IgD-negative memory B cell (primary cell): ENCODE measurements at regions not wholly inside any gene's neighbourhood (a gene's known extent, or its start where the extent isn't known, plus 50 kb on each side); places are given as distances from the start of the nearest gene placed in this dataset.
"Not testable (repeated sequence)": the region's sequence is repeated elsewhere in the genome, so short reads cannot be mapped to it uniquely, and the experiment has no call there.

Experiments used
- H3K27ac Mint-ChIP-seq, 3 donors: one replicate each; pipeline ENCODE4 v1.8.0; 2020 to 2022; ENCODE audit warnings: mild to moderate bottlenecking in 3 of 3, mixed read lengths in 3 of 3, moderate library complexity in 1 of 3
- H3K27me3 Mint-ChIP-seq: one replicate; pipeline ENCODE4 v1.8.0; 2021; ENCODE audit warnings: mixed read lengths
- H3K36me3 Mint-ChIP-seq: one replicate; pipeline ENCODE4 v1.8.0; 2020; ENCODE audit warnings: mild to moderate bottlenecking, mixed read lengths
- H3K4me1 Mint-ChIP-seq, 3 donors: one replicate each; pipeline ENCODE4 v1.8.0; 2020 to 2022; ENCODE audit warnings: mixed read lengths in 3 of 3, mild to moderate bottlenecking in 1 of 3
- H3K4me3 Mint-ChIP-seq, 4 donors: one replicate each; pipeline ENCODE4 v1.8.0; 2020 to 2022; ENCODE audit warnings: mild to moderate bottlenecking in 4 of 4, mixed read lengths in 4 of 4, moderate library complexity in 3 of 4
- H3K9me3 Mint-ChIP-seq, 3 donors: one replicate each; pipeline ENCODE4 v1.8.0; 2020 to 2021; ENCODE audit warnings: mixed read lengths in 3 of 3, mild to moderate bottlenecking in 1 of 3

DNA sequence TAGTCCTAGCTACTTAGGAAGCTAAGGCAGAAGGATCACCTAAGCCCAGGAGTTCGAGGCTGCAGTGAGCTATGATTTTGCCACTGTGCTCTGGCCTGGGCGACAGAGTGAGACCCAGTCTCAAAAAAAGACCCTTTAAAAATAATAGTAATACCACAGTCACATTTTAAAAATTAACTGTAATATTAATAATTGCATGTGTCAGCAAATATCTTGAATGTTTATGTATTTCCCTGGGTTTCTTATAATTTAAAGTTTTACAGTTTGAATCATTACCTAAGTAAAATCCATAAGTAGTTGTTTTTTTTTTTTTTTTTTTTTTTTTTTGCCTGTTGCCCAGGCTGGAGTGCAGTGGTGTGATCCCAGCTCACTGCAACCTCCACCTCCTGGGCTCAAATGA is 69.2 kb downstream of the LYZL2 start:
- Mint-ChIP-seq H3K4me3 (no peak overlapping the region), H3K36me3 (peaks cover 3% of the 10 kb centered on the region), H3K27ac (no peak overlapping the region), H3K4me1 (no peaks in the 10 kb centered on the region), H3K9me3 (peaks cover 0 to 2% (median 0%) of the 10 kb centered on the region in 3 donors), H3K27me3 (peaks cover 4% of the 10 kb centered on the region)

- Mint-ChIP-seq H3K27ac (no peak overlapping the region), H3K36me3 (peaks cover 3% of the 10 kb centered on the region), H3K4me1 (peaks cover 0 to 2% (median 0%) of the 10 kb centered on the region in 3 donors), H3K27me3 (peaks cover 4% of the 10 kb centered on the region), H3K4me3 (no peak overlapping the region), H3K9me3 (peaks cover 0 to 2% (median 0%) of the 10 kb centered on the region in 3 donors)
Observed at GRCh38 chr10:30559180-30559579, 70.4 kb downstream of the LYZL2 start.

GRCh38 chr10:30558411-30558810 is 71.1 kb downstream of the LYZL2 start:
- Mint-ChIP-seq H3K27me3 (peaks cover 4% of the 10 kb centered on the region), H3K36me3 (peaks cover 3% of the 10 kb centered on the region), H3K27ac (no peak overlapping the region), H3K4me1 (peaks cover 0 to 2% (median 0%) of the 10 kb centered on the region in 3 donors), H3K4me3 (no peak overlapping the region), H3K9me3 (peaks cover 0 to 2% (median 0%) of the 10 kb centered on the region in 3 donors)

- Mint-ChIP-seq H3K27me3 (peaks cover 2% of the 10 kb centered on the region), H3K36me3 (peaks cover 3% of the 10 kb centered on the region), H3K27ac (no peak overlapping the region), H3K4me3 (no peak overlapping the region), H3K4me1 (peaks cover 0 to 2% (median 0%) of the 10 kb centered on the region in 3 donors), H3K9me3 (peaks cover 0 to 2% (median 0%) of the 10 kb centered on the region in 3 donors)
Observed at GRCh38 chr10:30557884-30558283, 71.7 kb downstream of the LYZL2 start.

GRCh38 chr10:30556189-30556588 is 73.4 kb downstream of the LYZL2 start:
- peaks cover 0 to 2% (median 0%) of the 10 kb centered on the region in 3 donors for H3K9me3 Mint-ChIP-seq
- peaks cover 0 to 2% (median 0%) of the 10 kb centered on the region in 3 donors for H3K4me1 Mint-ChIP-seq
- no peaks in the 10 kb centered on the region for H3K27me3 Mint-ChIP-seq
- peak overlapping the region in 1 of 4 donors; percentile 51 for H3K4me3 Mint-ChIP-seq
- peaks cover 5% of the 10 kb centered on the region for H3K36me3 Mint-ChIP-seq
- peak overlapping the region in 1 of 3 donors; percentile 47 for H3K27ac Mint-ChIP-seq

DNA sequence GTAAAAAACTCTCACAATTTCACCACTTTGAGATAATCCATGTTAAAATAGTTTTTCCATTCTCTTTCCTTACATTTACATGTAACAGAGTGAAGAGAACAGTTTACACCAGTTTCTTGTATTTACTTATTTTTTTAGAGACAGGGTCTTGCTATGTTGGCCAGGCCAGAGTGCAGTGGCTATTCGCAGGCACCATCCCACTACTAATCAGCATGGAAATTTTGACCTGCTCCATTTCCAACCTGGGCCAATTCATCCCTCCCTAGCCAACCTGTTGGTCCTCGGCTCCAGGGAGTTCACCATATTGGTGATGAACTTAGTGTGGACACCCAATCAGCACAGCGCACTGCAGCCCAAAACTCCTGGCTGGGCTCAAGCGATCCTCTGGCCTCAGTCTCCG is 74.1 kb downstream of the LYZL2 start:
- H3K9me3 Mint-ChIP-seq = peaks cover 0 to 2% (median 0%) of the 10 kb centered on the region in 3 donors
- H3K27ac Mint-ChIP-seq = no peak overlapping the region
- H3K4me1 Mint-ChIP-seq = peaks cover 0 to 3% (median 2%) of the 10 kb centered on the region in 3 donors
- H3K4me3 Mint-ChIP-seq = no peak overlapping the region
- H3K36me3 Mint-ChIP-seq = peaks cover 4% of the 10 kb centered on the region
- H3K27me3 Mint-ChIP-seq = no peaks in the 10 kb centered on the region

DNA sequence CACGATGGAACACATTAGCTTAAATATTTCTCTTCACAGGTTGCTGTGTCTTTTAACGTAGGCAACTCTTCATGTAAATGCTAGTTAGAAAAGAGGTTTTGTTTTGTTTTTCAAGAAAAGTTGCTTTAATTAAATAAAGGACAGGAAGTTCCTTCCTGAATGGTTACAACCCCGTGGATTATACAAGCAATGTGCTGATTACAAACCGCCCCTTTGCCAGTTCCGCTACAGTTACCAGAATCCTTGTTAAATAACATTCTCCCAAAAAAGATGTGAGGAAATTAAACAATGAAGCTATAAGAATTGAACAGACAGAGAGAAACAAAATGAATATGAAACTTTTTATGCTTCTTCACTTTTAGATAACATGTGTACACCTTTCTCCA is 75.1 kb downstream of the LYZL2 start:
- H3K36me3 Mint-ChIP-seq = peaks cover 4% of the 10 kb centered on the region
- H3K4me1 Mint-ChIP-seq = peaks cover 0 to 3% (median 2%) of the 10 kb centered on the region in 3 donors
- no peaks in the 10 kb centered on the region for H3K27me3 Mint-ChIP-seq
- H3K9me3 Mint-ChIP-seq = peaks cover 0 to 2% (median 0%) of the 10 kb centered on the region in 3 donors
- H3K4me3 Mint-ChIP-seq = no peak overlapping the region
- no peak overlapping the region for H3K27ac Mint-ChIP-seq

- H3K27ac Mint-ChIP-seq = no peak overlapping the region
- no peak overlapping the region for H3K4me3 Mint-ChIP-seq
- peaks cover 0 to 3% (median 2%) of the 10 kb centered on the region in 3 donors for H3K4me1 Mint-ChIP-seq
- H3K9me3 Mint-ChIP-seq = peaks cover 0 to 2% (median 0%) of the 10 kb centered on the region in 3 donors
- no peaks in the 10 kb centered on the region for H3K27me3 Mint-ChIP-seq
- H3K36me3 Mint-ChIP-seq = peaks cover 4% of the 10 kb centered on the region
Observed at GRCh38 chr10:30553626-30554439, 75.7 kb downstream of the LYZL2 start.

DNA sequence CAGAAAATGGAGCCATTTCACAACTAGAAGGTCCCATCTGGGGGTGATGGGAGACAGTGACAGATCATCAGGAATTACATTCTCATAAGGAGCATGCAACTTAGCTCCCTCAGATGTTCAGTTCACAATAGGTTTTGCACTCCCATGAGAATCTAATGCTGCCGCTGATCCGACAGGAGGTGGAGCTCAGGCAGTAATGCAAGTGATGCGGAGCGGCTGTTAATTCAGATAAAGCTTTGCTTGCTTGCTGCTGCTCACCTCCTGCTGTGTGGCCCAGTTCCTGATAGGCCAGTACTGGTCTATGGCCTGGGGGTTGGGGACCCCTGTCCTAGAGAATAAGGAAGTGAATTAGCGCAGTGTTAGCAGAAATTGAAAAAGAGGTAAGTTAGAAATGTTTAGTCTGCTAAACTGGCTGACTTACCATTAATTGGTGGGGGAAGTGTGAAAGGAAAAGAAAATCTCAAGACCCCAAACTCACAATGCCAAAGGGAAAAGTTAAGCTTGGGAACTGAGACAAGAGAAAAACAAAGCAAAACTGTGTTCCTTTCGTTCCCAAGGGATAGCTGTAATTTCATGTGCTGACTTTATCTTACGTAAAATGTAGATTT is 76.4 kb downstream of the LYZL2 start:
- Mint-ChIP-seq H3K4me1 (peaks cover 0 to 3% (median 2%) of the 10 kb centered on the region in 3 donors), H3K4me3 (no peak overlapping the region), H3K27me3 (no peaks in the 10 kb centered on the region), H3K36me3 (peaks cover 4% of the 10 kb centered on the region), H3K27ac (no peak overlapping the region), H3K9me3 (peaks cover 0 to 2% (median 0%) of the 10 kb centered on the region in 3 donors)

DNA sequence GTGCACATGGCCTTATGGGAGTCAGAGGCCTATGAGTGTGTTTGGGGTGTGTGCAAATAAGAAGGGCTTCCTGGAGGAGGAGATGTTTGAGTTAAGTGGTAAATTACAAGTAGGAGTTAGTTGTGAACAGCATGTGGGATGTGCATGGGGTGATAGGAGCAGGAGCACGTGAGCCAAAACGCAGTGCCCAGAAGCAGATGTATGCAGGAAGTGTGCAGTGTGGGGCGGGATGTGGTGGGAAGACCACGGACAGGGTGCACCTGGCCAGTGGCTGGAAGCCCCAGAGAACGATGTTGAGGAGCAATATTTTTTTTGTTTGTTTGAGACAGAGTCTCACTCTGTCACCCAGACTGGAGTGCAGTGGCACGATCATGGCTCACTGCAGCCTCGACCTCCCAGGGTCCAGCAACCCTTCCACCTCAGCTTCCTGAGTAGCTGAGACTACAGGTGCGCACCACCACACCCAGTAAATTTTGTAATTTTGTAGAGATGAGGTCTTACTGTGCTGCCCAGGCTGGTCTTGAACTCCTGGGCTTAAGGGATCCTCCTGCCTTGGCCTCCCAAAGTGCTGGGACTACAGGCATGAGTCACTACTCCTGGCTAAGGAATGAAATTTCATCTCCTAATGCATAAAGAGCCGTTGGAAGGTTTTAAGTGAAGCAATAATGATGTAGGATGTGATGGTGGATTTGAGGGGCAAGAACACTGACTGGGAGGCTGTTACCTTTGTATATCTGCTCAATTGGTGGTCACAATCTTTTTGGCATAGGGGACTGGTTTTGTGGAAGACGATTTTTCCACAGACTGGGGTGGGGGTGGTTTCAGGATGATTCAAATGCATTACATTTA is 78.4 kb downstream of the LYZL2 start:
- Mint-ChIP-seq H3K27ac (peak overlapping the region in 1 of 3 donors; percentile 14), H3K9me3 (peaks cover 0 to 2% (median 0%) of the 10 kb centered on the region in 3 donors), H3K4me3 (no peak overlapping the region), H3K27me3 (no peaks in the 10 kb centered on the region), H3K36me3 (peaks cover 2% of the 10 kb centered on the region), H3K4me1 (peaks cover 0 to 3% (median 2%) of the 10 kb centered on the region in 3 donors)

- H3K36me3 Mint-ChIP-seq, H3K27me3 Mint-ChIP-seq, H3K9me3 Mint-ChIP-seq, H3K27ac Mint-ChIP-seq, H3K4me1 Mint-ChIP-seq, H3K4me3 Mint-ChIP-seq: not testable (repeated sequence)
Observed at GRCh38 chr10:30549134-30549687, 80.3 kb downstream of the LYZL2 start.

DNA sequence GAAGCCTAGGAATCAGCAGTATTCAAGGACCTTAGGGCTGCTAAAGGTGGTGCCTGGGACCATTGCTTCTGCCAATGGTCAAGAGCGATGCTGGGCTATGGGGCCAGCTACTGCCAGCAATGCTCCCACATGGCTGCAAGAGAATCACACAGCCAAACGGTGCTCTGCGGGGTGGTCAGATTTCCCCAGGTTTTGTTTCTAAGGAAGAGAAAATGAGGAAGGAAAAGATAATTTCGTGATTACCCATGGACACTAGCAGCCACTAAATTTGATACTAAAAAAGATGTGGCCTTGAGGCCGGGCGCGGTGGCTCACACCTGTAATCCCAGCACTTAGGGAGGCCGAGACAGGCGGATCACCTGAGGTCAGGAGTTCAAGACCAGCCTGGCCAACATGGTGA is 83.0 kb downstream of the LYZL2 start:
- peaks cover 5 to 11% (median 8%) of the 10 kb centered on the region in 3 donors for H3K4me1 Mint-ChIP-seq
- no peak overlapping the region for H3K27ac Mint-ChIP-seq
- H3K36me3 Mint-ChIP-seq = peaks cover under 1% of the 10 kb centered on the region
- H3K27me3 Mint-ChIP-seq = no peaks in the 10 kb centered on the region
- no peak overlapping the region for H3K4me3 Mint-ChIP-seq
- no peaks in the 10 kb centered on the region for H3K9me3 Mint-ChIP-seq

GRCh38 chr10:30542895-30543288 is 86.7 kb downstream of the LYZL2 start:
- Mint-ChIP-seq H3K4me1 (peaks cover 3 to 9% (median 8%) of the 10 kb centered on the region in 3 donors), H3K4me3 (no peak overlapping the region), H3K9me3 (no peaks in the 10 kb centered on the region), H3K27ac (no peak overlapping the region), H3K36me3 (no peaks in the 10 kb centered on the region), H3K27me3 (no peaks in the 10 kb centered on the region)

- no peaks in the 10 kb centered on the region for H3K9me3 Mint-ChIP-seq
- H3K4me3 Mint-ChIP-seq = no peak overlapping the region
- H3K27ac Mint-ChIP-seq = no peak overlapping the region
- no peaks in the 10 kb centered on the region for H3K36me3 Mint-ChIP-seq
- H3K27me3 Mint-ChIP-seq = no peaks in the 10 kb centered on the region
- peaks cover 3 to 9% (median 8%) of the 10 kb centered on the region in 3 donors for H3K4me1 Mint-ChIP-seq
Observed at GRCh38 chr10:30542001-30542894, 87.3 kb downstream of the LYZL2 start.
